ENCODE measurements at regions not wholly inside any gene's neighbourhood (a gene's known extent, or its start where the extent isn't known, plus 50 kb on each side); places are given as distances from the start of the nearest gene placed in this dataset.
A peak's percentile ranks its signal among the peaks of the same experiment; 100 is the strongest.

- Mint-ChIP-seq H3K4me3 (no peak overlapping the region), H3K36me3 (no peaks in the 10 kb centered on the region), H3K27ac (peak overlapping the region; percentile 92), H3K4me1 (ENCODE audit: unreplicated experiment) (peaks cover 16% of the 10 kb centered on the region), H3K27me3 (peaks cover 13% of the 10 kb centered on the region), H3K9me3 (peaks cover 8% of the 10 kb centered on the region)
- TF ChIP-seq CTCF (conservative IDR thresholded peaks at IDR 0.05), result no peak
- no peak for DNase-seq (ENCODE audit: extremely low spot score, unreplicated experiment)
Measured at GRCh38 chr2:205901491-205901890, 184.5 kb downstream of the INO80D start.

DNA sequence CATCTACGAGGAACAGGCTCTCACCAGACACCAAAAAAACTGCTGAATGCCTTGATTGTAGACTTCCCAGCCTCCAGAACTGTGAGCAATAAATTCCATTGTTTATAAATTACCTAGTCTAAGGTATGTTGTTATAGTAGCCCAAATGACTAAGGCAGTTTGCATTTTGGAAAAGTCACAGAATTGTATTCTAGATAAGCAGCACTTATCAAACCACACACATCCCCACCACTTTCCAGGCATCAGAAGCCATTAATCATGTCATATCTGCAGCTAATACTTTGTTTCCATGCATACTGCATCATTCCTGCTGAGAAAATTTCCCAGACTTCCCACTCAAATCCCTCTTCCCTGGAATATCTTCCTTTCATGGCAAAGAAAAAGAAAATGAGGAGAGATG lies 187.2 kb downstream of the INO80D start:
- H3K9me3 Mint-ChIP-seq, result peaks cover 8% of the 10 kb centered on the region
- H3K4me3 Mint-ChIP-seq, result no peak overlapping the region
- H3K4me1 Mint-ChIP-seq (ENCODE audit: unreplicated experiment), result peaks cover 28% of the 10 kb centered on the region
- TF ChIP-seq CTCF (conservative IDR thresholded peaks at IDR 0.05), result no peak
- DNase-seq (ENCODE audit: extremely low spot score, unreplicated experiment), result no peak
- H3K27ac Mint-ChIP-seq, result no peak overlapping the region
- H3K27me3 Mint-ChIP-seq, result peaks cover 15% of the 10 kb centered on the region
- H3K36me3 Mint-ChIP-seq, result no peaks in the 10 kb centered on the region

DNA sequence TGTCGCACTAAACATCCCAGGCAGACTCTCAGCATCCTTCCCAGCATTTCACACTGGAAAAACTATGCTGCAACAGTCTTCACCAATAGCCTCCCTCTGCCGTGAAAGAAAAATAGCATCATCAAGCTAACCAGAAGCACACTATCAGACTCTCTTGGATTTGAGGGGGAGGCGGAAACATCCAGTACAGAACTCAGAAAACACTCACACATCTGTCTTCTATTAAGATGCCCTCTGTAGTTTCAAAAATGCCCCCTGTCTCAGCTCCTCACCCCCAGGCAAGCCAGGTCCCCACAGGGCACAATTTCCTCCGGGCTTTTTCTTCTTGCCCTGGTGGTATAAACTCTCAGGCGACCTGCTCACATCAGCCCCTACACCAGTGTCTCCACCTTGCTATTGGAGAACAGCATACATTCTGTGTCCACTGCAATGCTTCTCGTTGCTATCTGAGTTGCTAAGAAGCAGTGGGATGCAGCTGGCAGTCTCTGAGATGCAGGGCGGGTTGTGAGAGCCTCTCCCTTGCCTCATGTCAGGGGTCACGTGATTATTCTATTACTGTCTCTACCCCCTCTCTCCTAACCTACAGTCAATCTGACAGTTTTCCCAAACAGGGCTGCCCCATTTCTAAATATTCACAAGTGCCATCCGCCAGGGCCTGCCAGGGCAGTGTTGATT lies 189.9 kb downstream of the INO80D start:
- H3K27ac Mint-ChIP-seq, result peak overlapping the region; percentile 17
- TF ChIP-seq CTCF (conservative IDR thresholded peaks at IDR 0.05), result no peak
- H3K27me3 Mint-ChIP-seq, result peaks cover 10% of the 10 kb centered on the region
- no peaks in the 10 kb centered on the region for H3K36me3 Mint-ChIP-seq
- H3K4me3 Mint-ChIP-seq, result no peak overlapping the region
- no peak for DNase-seq (ENCODE audit: extremely low spot score, unreplicated experiment)
- H3K4me1 Mint-ChIP-seq (ENCODE audit: unreplicated experiment), result peaks cover 22% of the 10 kb centered on the region
- H3K9me3 Mint-ChIP-seq, result peaks cover 8% of the 10 kb centered on the region

- Mint-ChIP-seq H3K27me3 (peaks cover 5% of the 10 kb centered on the region), H3K9me3 (no peaks in the 10 kb centered on the region), H3K4me1 (ENCODE audit: unreplicated experiment) (peaks cover 22% of the 10 kb centered on the region), H3K27ac (no peak overlapping the region), H3K36me3 (no peaks in the 10 kb centered on the region), H3K4me3 (no peak overlapping the region)
- DNase-seq (ENCODE audit: extremely low spot score, unreplicated experiment), result no peak
- TF ChIP-seq CTCF (conservative IDR thresholded peaks at IDR 0.05), result no peak
Measured at GRCh38 chr2:205892665-205893259, 193.2 kb downstream of the INO80D start.

DNA sequence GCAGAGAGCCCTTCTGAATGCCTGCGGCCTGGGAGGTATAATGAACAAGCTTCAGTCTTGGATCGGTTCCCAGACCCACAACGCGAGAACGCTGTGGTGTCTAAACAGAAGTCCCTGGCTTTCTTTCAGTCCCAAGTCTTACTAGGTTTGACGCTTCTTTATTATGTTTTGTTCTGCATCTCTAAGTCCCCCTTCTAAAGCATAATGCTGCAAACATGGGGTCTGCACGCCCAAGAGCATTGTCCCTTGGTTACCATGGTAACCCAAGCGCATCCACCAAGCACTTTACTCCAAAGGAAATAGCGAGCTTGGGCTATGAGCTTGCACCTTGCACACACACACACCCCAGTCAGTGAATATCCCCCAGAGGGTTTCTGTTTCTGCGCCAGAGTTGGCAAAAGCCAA lies 193.7 kb downstream of the INO80D start:
- TF ChIP-seq CTCF (conservative IDR thresholded peaks at IDR 0.05), result no peak
- no peak for DNase-seq (ENCODE audit: extremely low spot score, unreplicated experiment)
- Mint-ChIP-seq H3K27me3 (peaks cover 5% of the 10 kb centered on the region), H3K4me1 (ENCODE audit: unreplicated experiment) (peaks cover 22% of the 10 kb centered on the region), H3K9me3 (no peaks in the 10 kb centered on the region), H3K4me3 (no peak overlapping the region), H3K27ac (no peak overlapping the region), H3K36me3 (no peaks in the 10 kb centered on the region)

Measured in type B pancreatic cell (in vitro differentiated cells).